SK-N-SH (cell line): ENCODE measurements at regions not wholly inside any gene's neighbourhood (a gene's known extent, or its start where the extent isn't known, plus 50 kb on each side); places are given as distances from the start of the nearest gene placed in this dataset.

ENCODE experiments used
- EP300 ChIP-seq, 2 experiments: IDR thresholded peaks; 2 replicates each; pipeline versions ENCODE4 v1.4.0 to v1.6.1; 2012; ENCODE audit warnings: borderline replicate concordance in 1 of 2, low read depth in 1 of 2, low read length in 1 of 2
- NFIC ChIP-seq: IDR thresholded peaks from 2 replicates; pipeline ENCODE4 v1.4.0; 2012; ENCODE audit warnings: borderline replicate concordance
- POLR2AphosphoS5 ChIP-seq: IDR thresholded peaks from 2 replicates; pipeline ENCODE4 v1.6.1; 2012; ENCODE audit warnings: low read depth, low read length
- RCOR1 ChIP-seq: fragments of 150-350 bp; IDR thresholded peaks from 2 replicates; pipeline ENCODE4 v1.6.1; 2017; ENCODE audit warnings: antibody characterized with exemption, low read length
- TAF1 ChIP-seq: IDR thresholded peaks from 2 replicates; pipeline ENCODE4 v1.6.1; 2012; ENCODE audit warnings: low read depth, mild to moderate bottlenecking, low read length, moderate library complexity, borderline replicate concordance
- TCF12 ChIP-seq: IDR thresholded peaks from 2 replicates; pipeline ENCODE4 v1.4.0; 2012
- TEAD4 ChIP-seq: IDR thresholded peaks from 2 replicates; pipeline ENCODE4 v1.4.0; 2012; ENCODE audit warnings: mild to moderate bottlenecking, borderline replicate concordance; ENCODE audit not compliant: insufficient read depth
- TF ChIP-seq, protein P1 (sequence below): fragments of 200-600 bp; sonication (generic); IDR thresholded peaks from 2 replicates; pipeline ENCODE4 v1.6.1; 2017; ENCODE audit warnings: antibody characterized with exemption, mild to moderate bottlenecking, moderate library complexity
- TF ChIP-seq, protein P2 (sequence below): IDR thresholded peaks from 2 replicates; pipeline ENCODE4 v1.4.0; 2012; ENCODE audit warnings: low read depth

DNA sequence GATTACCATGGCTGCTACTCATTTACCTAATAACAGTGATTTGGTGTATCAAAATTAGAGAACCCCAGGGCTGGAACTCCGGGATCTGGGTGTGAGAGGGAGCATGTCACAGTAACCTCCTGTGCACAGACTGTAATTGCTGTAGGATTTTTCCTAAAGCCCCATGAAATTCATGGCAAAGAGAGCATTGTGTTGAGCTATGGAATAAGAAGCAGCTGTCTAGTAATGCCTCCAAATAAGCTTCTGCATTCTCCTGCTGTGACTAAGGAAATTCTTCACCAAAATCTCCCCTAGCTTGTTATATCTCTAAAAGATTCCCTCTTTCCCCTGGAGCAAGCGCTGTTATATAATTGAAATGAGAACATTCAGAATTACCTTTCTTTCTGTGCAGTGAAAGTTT is 158.1 kb upstream of the SPATS2L start:
- TF ChIP-seq, protein P1, sequence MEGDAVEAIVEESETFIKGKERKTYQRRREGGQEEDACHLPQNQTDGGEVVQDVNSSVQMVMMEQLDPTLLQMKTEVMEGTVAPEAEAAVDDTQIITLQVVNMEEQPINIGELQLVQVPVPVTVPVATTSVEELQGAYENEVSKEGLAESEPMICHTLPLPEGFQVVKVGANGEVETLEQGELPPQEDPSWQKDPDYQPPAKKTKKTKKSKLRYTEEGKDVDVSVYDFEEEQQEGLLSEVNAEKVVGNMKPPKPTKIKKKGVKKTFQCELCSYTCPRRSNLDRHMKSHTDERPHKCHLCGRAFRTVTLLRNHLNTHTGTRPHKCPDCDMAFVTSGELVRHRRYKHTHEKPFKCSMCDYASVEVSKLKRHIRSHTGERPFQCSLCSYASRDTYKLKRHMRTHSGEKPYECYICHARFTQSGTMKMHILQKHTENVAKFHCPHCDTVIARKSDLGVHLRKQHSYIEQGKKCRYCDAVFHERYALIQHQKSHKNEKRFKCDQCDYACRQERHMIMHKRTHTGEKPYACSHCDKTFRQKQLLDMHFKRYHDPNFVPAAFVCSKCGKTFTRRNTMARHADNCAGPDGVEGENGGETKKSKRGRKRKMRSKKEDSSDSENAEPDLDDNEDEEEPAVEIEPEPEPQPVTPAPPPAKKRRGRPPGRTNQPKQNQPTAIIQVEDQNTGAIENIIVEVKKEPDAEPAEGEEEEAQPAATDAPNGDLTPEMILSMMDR: no peak
- no peak for TF ChIP-seq NFIC
- TF ChIP-seq TEAD4: no peak
- TF ChIP-seq, protein P2, sequence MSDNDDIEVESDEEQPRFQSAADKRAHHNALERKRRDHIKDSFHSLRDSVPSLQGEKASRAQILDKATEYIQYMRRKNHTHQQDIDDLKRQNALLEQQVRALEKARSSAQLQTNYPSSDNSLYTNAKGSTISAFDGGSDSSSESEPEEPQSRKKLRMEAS: no peak
- no peak for TF ChIP-seq TAF1
- TF ChIP-seq RCOR1: no peak
- TF ChIP-seq POLR2AphosphoS5: no peak
- TF ChIP-seq TCF12: no peak
- TF ChIP-seq EP300 (IDR thresholded peaks at IDR 0.05; ENCODE audit: borderline replicate concordance in 1 of 2, low read depth in 1 of 2, low read length in 1 of 2): no peak
